Endothelial cell of umbilical vein (primary cell): ENCODE measurements at regions not wholly inside any gene's neighbourhood (a gene's known extent, or its start where the extent isn't known, plus 50 kb on each side); places are given as distances from the start of the nearest gene placed in this dataset.

Source experiments
- BruUV-seq: library from RNA; stranded (reverse); fragments of 400-500 nt; replicated peaks from 2 replicates; lab custom pipeline; 2021; lab: Mats Ljungman, UMichigan
- CTCF ChIA-PET: fragments of 300-600, 350-600 bp; sonication (Branson Sonifier 250); formaldehyde crosslinking; loops from one replicate; lab custom pipeline; 2021; ENCODE audit warnings: antibody characterized with exemption, inconsistent platforms; lab: Charles Lee
- POLR2A ChIA-PET: fragments of 300-600, 350-600 bp; sonication (Branson Sonifier 250); formaldehyde crosslinking; loops from one replicate; lab custom pipeline; 2021; ENCODE audit warnings: antibody characterized with exemption, inconsistent platforms; lab: Charles Lee
- DNase-seq: peaks from one replicate; pipeline ENCODE4 v3.0.0-alpha.2; 2011; ENCODE audit warnings: low read depth, low spot score
- FAIRE-seq: peaks from 2 replicates; lab custom pipeline; 2011; peaks lifted over from hg19 to GRCh38; lab: Jason Lieb, UNC
- H2AFZ ChIP-seq: 2 replicates; pipeline ENCODE4 v1.6.0; 2012; ENCODE audit warnings: low read depth, low read length, control low read depth, inconsistent platforms
- H3K27ac ChIP-seq: 2 replicates; pipeline ENCODE4 v1.5.1; 2011; ENCODE audit warnings: low read depth, mild to moderate bottlenecking, control low read depth, low read length, moderate library complexity; ENCODE audit not compliant: insufficient read depth
- H3K27me3 ChIP-seq, 2 experiments: 2 replicates each; pipeline versions ENCODE4 v1.6.0 to v1.6.1; 2011; ENCODE audit warnings: low read length in 2 of 2, mixed read lengths in 1 of 2; ENCODE audit not compliant: control insufficient read depth in 2 of 2, insufficient read depth in 2 of 2
- H3K36me3 ChIP-seq, 2 experiments: 2 replicates in 1 of 2; 3 replicates in 1 of 2; pipeline ENCODE4 v1.5.1; 2011; ENCODE audit warnings: low read length in 2 of 2, mild to moderate bottlenecking in 1 of 2, moderate library complexity in 1 of 2; ENCODE audit not compliant: control insufficient read depth in 2 of 2, insufficient read depth in 2 of 2; ENCODE audit errors: extremely low read depth in 1 of 2
- H3K4me1 ChIP-seq: 3 replicates; pipeline ENCODE4 v1.5.1; 2011; ENCODE audit warnings: mild to moderate bottlenecking, low read length; ENCODE audit not compliant: control insufficient read depth, insufficient read depth; ENCODE audit errors: extremely low read depth
- H3K4me2 ChIP-seq: 2 replicates; pipeline ENCODE4 v1.6.1; 2011; ENCODE audit warnings: low read length, control low read depth, mixed read lengths; ENCODE audit not compliant: insufficient read depth
- H3K4me3 ChIP-seq, 3 experiments: fragments of 200-600 bp in 1 of 3; sonication (generic), shearing (Covaris generic) in 1 of 3; replicated peaks in 1 of 3; 2 replicates each; pipeline ENCODE4 v1.5.1; 2011 to 2016; ENCODE audit warnings: control low read depth in 3 of 3, low read length in 3 of 3, mild to moderate bottlenecking in 2 of 3, inconsistent platforms in 1 of 3, low read depth in 1 of 3, moderate library complexity in 1 of 3; ENCODE audit not compliant: insufficient read depth in 1 of 3
- H3K79me2 ChIP-seq: 2 replicates; pipeline ENCODE4 v1.6.0; 2012; ENCODE audit warnings: low read length, inconsistent platforms; ENCODE audit not compliant: control insufficient read depth, insufficient read depth
- H3K9ac ChIP-seq: replicated peaks from 2 replicates; pipeline ENCODE3; 2011; ENCODE audit warnings: low read length, control low read depth; ENCODE audit not compliant: insufficient read depth; ENCODE audit errors: extremely low read depth
- H3K9me1 ChIP-seq: replicated peaks from 3 replicates; pipeline ENCODE4 v1.6.0; 2011; ENCODE audit warnings: mild to moderate bottlenecking, low read length; ENCODE audit not compliant: control insufficient read depth, insufficient read depth; ENCODE audit errors: extremely low read depth
- H3K9me3 ChIP-seq: replicated peaks from 2 replicates; pipeline ENCODE4 v1.5.1; 2012; ENCODE audit warnings: low read length, inconsistent platforms; ENCODE audit not compliant: control insufficient read depth, insufficient read depth
- H4K20me1 ChIP-seq: replicated peaks from 2 replicates; pipeline ENCODE3; 2011; ENCODE audit warnings: mild to moderate bottlenecking, low read length; ENCODE audit not compliant: control insufficient read depth, insufficient read depth; ENCODE audit errors: extremely low read depth
- EZH2 ChIP-seq: IDR thresholded peaks from 2 replicates; pipeline ENCODE4 v1.6.1; 2012; ENCODE audit warnings: borderline replicate concordance, low read depth, mild to moderate bottlenecking, moderate library complexity, low read length, inconsistent platforms; ENCODE audit not compliant: severe bottlenecking
- FOS ChIP-seq: IDR thresholded peaks from 2 replicates; pipeline ENCODE4 v1.6.1; 2011; ENCODE audit warnings: mild to moderate bottlenecking, low read length, moderate library complexity, borderline replicate concordance; ENCODE audit not compliant: insufficient read depth
- GATA2 ChIP-seq: IDR thresholded peaks from 2 replicates; pipeline ENCODE4 v1.7.0; 2011; ENCODE audit warnings: low read depth, mild to moderate bottlenecking, moderate library complexity, mixed read lengths, low read length; ENCODE audit not compliant: insufficient read length, insufficient read depth
- JUN ChIP-seq: IDR thresholded peaks from 2 replicates; pipeline ENCODE4 v1.6.1; 2011; ENCODE audit warnings: borderline replicate concordance, low read depth; ENCODE audit not compliant: insufficient read length, insufficient read depth
- MYC ChIP-seq: IDR thresholded peaks from one replicate; pipeline ENCODE4 v1.6.1; 2011; ENCODE audit warnings: mild to moderate bottlenecking, low read depth, low read length
- POLR2A ChIP-seq: IDR thresholded peaks from 2 replicates; pipeline ENCODE4 v1.6.1; 2012; ENCODE audit warnings: low read depth, mild to moderate bottlenecking, control low read depth, low read length
- POLR2AphosphoS5 ChIP-seq: IDR thresholded peaks from 2 replicates; pipeline ENCODE4 v1.6.1; 2012; ENCODE audit warnings: low read depth, mild to moderate bottlenecking, control low read depth, low read length, moderate library complexity; ENCODE audit not compliant: insufficient read depth
- dilution Hi-C: fragments of 300-500 bp; cut with MboI; formaldehyde crosslinking; loops from one replicate; pipeline ENCODE4 v1.15.0; 2019; ENCODE audit warnings: low sequenced_read_pairs; ENCODE audit not compliant: extremely low pct_ligation_motif_present
- intact Hi-C: fragments of 100-400 bp; cut with micrococcal nuclease; formaldehyde crosslinking; loops from one replicate; pipeline ENCODE4 v1.10.0; 2022
- TF ChIP-seq, protein P1 (sequence below): IDR thresholded peaks from 2 replicates; pipeline ENCODE4 v1.6.1; 2011; ENCODE audit not compliant: insufficient read depth, insufficient read length
- TF ChIP-seq, protein P2 (sequence below), 2 donors: IDR thresholded peaks; 1 replicate in 1 of 2; 2 replicates in 1 of 2; pipeline ENCODE4 v1.5.1; 2011; ENCODE audit warnings: low read length in 2 of 2, mild to moderate bottlenecking in 2 of 2, moderate library complexity in 2 of 2, control low read depth in 1 of 2, inconsistent platforms in 1 of 2, low read depth in 1 of 2; ENCODE audit not compliant: insufficient read depth in 1 of 2; ENCODE audit errors: extremely low read depth in 1 of 2

DNA sequence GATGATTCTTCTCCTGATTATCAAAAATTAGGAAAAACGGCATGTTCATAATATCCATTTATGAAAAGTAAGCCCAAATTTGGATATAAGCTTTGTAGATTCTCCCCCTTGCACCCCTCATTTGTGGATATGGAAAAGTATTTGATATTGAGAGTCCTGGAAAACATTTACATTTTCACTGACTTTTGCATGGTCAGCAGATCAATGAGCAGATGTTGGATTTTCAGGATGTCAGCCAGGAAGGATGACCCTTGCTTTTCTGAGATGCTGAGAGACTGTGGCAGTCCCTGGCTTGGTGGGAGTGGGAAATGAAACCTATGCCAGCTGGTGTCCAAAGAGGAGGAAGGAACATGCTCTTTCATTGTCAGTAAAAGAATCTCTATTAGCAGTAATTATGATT lies 410.8 kb downstream of the DMAC1 start:
- TF ChIP-seq MYC (no peak), JUN (no peak), EZH2 (no peak), GATA2 (no peak), POLR2A (no peak), POLR2AphosphoS5 (no peak), FOS (no peak)
- TF ChIP-seq, protein P1, sequence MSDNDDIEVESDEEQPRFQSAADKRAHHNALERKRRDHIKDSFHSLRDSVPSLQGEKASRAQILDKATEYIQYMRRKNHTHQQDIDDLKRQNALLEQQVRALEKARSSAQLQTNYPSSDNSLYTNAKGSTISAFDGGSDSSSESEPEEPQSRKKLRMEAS, result no peak
- TF ChIP-seq, protein P2, sequence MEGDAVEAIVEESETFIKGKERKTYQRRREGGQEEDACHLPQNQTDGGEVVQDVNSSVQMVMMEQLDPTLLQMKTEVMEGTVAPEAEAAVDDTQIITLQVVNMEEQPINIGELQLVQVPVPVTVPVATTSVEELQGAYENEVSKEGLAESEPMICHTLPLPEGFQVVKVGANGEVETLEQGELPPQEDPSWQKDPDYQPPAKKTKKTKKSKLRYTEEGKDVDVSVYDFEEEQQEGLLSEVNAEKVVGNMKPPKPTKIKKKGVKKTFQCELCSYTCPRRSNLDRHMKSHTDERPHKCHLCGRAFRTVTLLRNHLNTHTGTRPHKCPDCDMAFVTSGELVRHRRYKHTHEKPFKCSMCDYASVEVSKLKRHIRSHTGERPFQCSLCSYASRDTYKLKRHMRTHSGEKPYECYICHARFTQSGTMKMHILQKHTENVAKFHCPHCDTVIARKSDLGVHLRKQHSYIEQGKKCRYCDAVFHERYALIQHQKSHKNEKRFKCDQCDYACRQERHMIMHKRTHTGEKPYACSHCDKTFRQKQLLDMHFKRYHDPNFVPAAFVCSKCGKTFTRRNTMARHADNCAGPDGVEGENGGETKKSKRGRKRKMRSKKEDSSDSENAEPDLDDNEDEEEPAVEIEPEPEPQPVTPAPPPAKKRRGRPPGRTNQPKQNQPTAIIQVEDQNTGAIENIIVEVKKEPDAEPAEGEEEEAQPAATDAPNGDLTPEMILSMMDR (IDR thresholded peaks at IDR 0.05; ENCODE audit: extremely low read depth in 1 of 2, insufficient read depth in 1 of 2, low read depth in 1 of 2, low read length in 2 of 2), result no peak
- H4K20me1 ChIP-seq, result no peaks in the 10 kb centered on the region
- H3K79me2 ChIP-seq, result no peaks in the 10 kb centered on the region
- H3K27ac ChIP-seq, result no peak overlapping the region
- no peaks in the 10 kb centered on the region for H3K9me1 ChIP-seq
- H2AFZ ChIP-seq, result no peak overlapping the region
- no peak overlapping the region for H3K9ac ChIP-seq
- H3K4me2 ChIP-seq, result no peak overlapping the region
- H3K9me3 ChIP-seq, result no peaks in the 10 kb centered on the region
- DNase-seq (no peak), FAIRE-seq (no peak)
- H3K4me1 ChIP-seq, result no peaks in the 10 kb centered on the region
- CTCF ChIA-PET, result no interaction called here
- dilution Hi-C loops, result no loop called here
- POLR2A ChIA-PET, result no interaction called here
- H3K27me3 ChIP-seq, result no peaks in the 10 kb centered on the region
- H3K36me3 ChIP-seq, result no peaks in the 10 kb centered on the region
- no peak overlapping the region for H3K4me3 ChIP-seq
- intact Hi-C loops, result no loop called here
- BruUV-seq, result no TSS peak
